Body of pancreas (tissue), 4 donors: ENCODE measurements at regions not wholly inside any gene's neighbourhood (a gene's known extent, or its start where the extent isn't known, plus 50 kb on each side); places are given as distances from the start of the nearest gene placed in this dataset.

Experiments used
- ATAC-seq: fragments of 150-250 bp; one replicate; pipeline ENCODE4 v1.9.1; 2016
- DNase-seq, 4 donors: peaks; one replicate each; pipeline ENCODE4 v3.0.0-alpha.2; 2019
- H3K27ac ChIP-seq, 4 donors: fragments of 200-600 bp; sonication (generic); 1 replicate in 3 of 4; 2 replicates in 1 of 4; pipeline versions ENCODE4 v1.5.1 to v1.6.1; 2016 to 2019; ENCODE audit warnings: mild to moderate bottlenecking in 1 of 4, mixed read lengths in 1 of 4, moderate library complexity in 1 of 4
- H3K27me3 ChIP-seq, 2 donors: fragments of 200-600 bp; sonication (generic); one replicate each; pipeline ENCODE4 v1.6.0; 2016; ENCODE audit warnings: mild to moderate bottlenecking in 1 of 2
- H3K36me3 ChIP-seq, 2 donors: fragments of 200-600 bp; sonication (generic); replicated peaks in 1 of 2; 2 replicates each; pipeline ENCODE4 v1.5.1; 2016; ENCODE audit warnings: low read depth in 2 of 2; ENCODE audit not compliant: insufficient read depth in 1 of 2
- H3K4me1 ChIP-seq: fragments of 200-600 bp; sonication (generic); one replicate; pipeline ENCODE4 v1.6.0; 2016
- H3K4me3 ChIP-seq, 2 donors: fragments of 200-600 bp; sonication (generic); 1 replicate in 1 of 2; 2 replicates in 1 of 2; pipeline ENCODE4 v1.5.1; 2016 to 2019
- H3K9me3 ChIP-seq, 3 donors: fragments of 200-600 bp; sonication (generic); 1 replicate in 2 of 3; 2 replicates in 1 of 3; pipeline ENCODE4 v1.5.1; 2016
- POLR2A ChIP-seq, 3 donors: fragments of 450-650 bp; IDR thresholded peaks; one replicate each; pipeline ENCODE4 v1.6.1; 2016; ENCODE audit warnings: antibody characterized with exemption in 3 of 3, mild to moderate bottlenecking in 2 of 3
- WGBS, 2 donors: methylation state at CpG; one replicate each; pipeline ENCODE4 v1.1.5; 2017; 5-methylcytosine and 5-hydroxymethylcytosine counted together
- intact Hi-C: fragments of 100-400 bp; cut with DNase I; formaldehyde crosslinking; loops from one replicate; pipeline ENCODE4 v1.15.1; 2023
- TF ChIP-seq, protein P1 (sequence below), 7 experiments: fragments of 450-650 bp in 4 of 7; fragments of 200-600 bp in 3 of 7; sonication (generic) in 3 of 7; IDR thresholded peaks; one replicate each; pipeline ENCODE4 v1.5.1; 2016 to 2019; ENCODE audit warnings: antibody characterized with exemption in 7 of 7

- intact Hi-C loops = no loop called here
- Histone ChIP-seq H3K27me3 (no peaks in the 10 kb centered on the region), H3K27ac (no peak overlapping the region), H3K4me3 (no peak overlapping the region), H3K36me3 (no peaks in the 10 kb centered on the region), H3K9me3 (no peaks in the 10 kb centered on the region), H3K4me1 (no peaks in the 10 kb centered on the region)
- 26 to 45% methylated on average over 2 of the region's 2 CpGs for whole genome bisulfite sequencing, 2 donors
- no peak for ATAC-seq
- TF ChIP-seq, protein P1, sequence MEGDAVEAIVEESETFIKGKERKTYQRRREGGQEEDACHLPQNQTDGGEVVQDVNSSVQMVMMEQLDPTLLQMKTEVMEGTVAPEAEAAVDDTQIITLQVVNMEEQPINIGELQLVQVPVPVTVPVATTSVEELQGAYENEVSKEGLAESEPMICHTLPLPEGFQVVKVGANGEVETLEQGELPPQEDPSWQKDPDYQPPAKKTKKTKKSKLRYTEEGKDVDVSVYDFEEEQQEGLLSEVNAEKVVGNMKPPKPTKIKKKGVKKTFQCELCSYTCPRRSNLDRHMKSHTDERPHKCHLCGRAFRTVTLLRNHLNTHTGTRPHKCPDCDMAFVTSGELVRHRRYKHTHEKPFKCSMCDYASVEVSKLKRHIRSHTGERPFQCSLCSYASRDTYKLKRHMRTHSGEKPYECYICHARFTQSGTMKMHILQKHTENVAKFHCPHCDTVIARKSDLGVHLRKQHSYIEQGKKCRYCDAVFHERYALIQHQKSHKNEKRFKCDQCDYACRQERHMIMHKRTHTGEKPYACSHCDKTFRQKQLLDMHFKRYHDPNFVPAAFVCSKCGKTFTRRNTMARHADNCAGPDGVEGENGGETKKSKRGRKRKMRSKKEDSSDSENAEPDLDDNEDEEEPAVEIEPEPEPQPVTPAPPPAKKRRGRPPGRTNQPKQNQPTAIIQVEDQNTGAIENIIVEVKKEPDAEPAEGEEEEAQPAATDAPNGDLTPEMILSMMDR (IDR thresholded peaks at IDR 0.05) = no peak
- TF ChIP-seq POLR2A (IDR thresholded peaks at IDR 0.05) = no peak
- no peak for DNase-seq
Measured at GRCh38 chr20:52654567-52654966, 317.6 kb upstream of the TSHZ2 start.

GRCh38 chr20:52652271-52652670 is 319.9 kb upstream of the TSHZ2 start:
- no peak overlapping the region for H3K4me3 ChIP-seq
- TF ChIP-seq, protein P1 (IDR thresholded peaks at IDR 0.05) = no peak
- no peak for TF ChIP-seq POLR2A (IDR thresholded peaks at IDR 0.05)
- no peaks in the 10 kb centered on the region for H3K4me1 ChIP-seq
- H3K36me3 ChIP-seq = no peaks in the 10 kb centered on the region
- no peak for ATAC-seq
- no peak for DNase-seq
- intact Hi-C loops = no loop called here
- H3K27me3 ChIP-seq = no peaks in the 10 kb centered on the region
- WGBS, 2 donors = 49 to 57% methylated on average over 3 of the region's 3 CpGs
- no peaks in the 10 kb centered on the region for H3K9me3 ChIP-seq
- no peak overlapping the region for H3K27ac ChIP-seq

DNA sequence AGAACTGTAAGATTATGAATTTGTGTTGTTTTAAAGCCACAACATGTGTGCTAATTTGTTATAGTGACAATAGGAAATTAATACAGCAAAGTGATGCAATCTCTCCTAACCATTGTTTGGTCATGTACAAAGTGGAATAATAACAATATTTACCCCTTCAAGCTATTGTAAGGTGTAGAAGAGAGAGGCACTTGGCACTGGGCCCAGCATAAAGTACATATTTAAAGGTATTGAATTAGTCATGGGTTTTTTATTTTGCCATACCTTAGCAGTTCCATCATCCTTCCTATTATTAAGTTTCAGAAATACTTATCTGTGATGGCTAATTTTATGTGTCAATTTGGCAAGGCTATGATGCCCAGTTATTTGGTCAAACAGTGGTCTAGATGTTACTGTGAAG is 322.4 kb upstream of the TSHZ2 start:
- no peaks in the 10 kb centered on the region for H3K36me3 ChIP-seq
- H3K9me3 ChIP-seq = no peaks in the 10 kb centered on the region
- ATAC-seq (no peak), DNase-seq (no peak)
- H3K27me3 ChIP-seq = no peaks in the 10 kb centered on the region
- TF ChIP-seq, protein P1 (IDR thresholded peaks at IDR 0.05) = no peak
- no peak for TF ChIP-seq POLR2A (IDR thresholded peaks at IDR 0.05)
- H3K4me3 ChIP-seq = no peak overlapping the region
- H3K4me1 ChIP-seq = no peaks in the 10 kb centered on the region
- no peak overlapping the region for H3K27ac ChIP-seq
- intact Hi-C loops = no loop called here

DNA sequence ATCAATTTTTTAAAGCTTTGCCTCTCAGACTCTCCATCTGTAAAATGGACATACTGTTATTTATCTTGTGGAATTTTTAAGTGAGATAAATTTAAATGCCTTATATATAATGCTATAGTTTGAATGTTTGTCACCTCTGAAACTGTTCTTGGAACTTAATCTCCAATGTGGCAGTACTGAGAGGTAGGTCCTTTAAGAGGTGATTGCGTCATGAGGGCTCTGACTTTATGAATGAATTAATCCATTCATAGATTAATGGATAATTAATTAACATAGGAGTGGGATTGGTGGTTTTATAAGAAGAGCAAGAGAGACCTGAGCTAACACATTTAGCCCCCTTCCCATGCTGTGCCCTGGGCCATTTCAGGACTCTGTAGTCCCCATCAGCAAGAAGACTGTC is 326.3 kb upstream of the TSHZ2 start:
- Histone ChIP-seq H3K27me3 (no peaks in the 10 kb centered on the region), H3K36me3 (no peaks in the 10 kb centered on the region), H3K4me1 (no peaks in the 10 kb centered on the region), H3K27ac (no peak overlapping the region), H3K4me3 (no peak overlapping the region), H3K9me3 (no peaks in the 10 kb centered on the region)
- no peak for ATAC-seq
- WGBS, 2 donors = 85 to 86% methylated on average over 1 of the region's 1 CpG
- TF ChIP-seq POLR2A (IDR thresholded peaks at IDR 0.05) = no peak
- TF ChIP-seq, protein P1 (IDR thresholded peaks at IDR 0.05) = no peak
- DNase-seq = no peak
- intact Hi-C loops = no loop called here

- 87 to 96% methylated on average over 3 of the region's 3 CpGs for WGBS, 2 donors
Measured at GRCh38 chr20:52643034-52643433, 329.1 kb upstream of the TSHZ2 start.

More at GRCh38 chr20:52643034-52643433, 329.1 kb upstream of the TSHZ2 start:
- no peak for ATAC-seq
- H3K4me1 ChIP-seq = no peaks in the 10 kb centered on the region
- TF ChIP-seq, protein P1 (IDR thresholded peaks at IDR 0.05) = no peak
- TF ChIP-seq POLR2A (IDR thresholded peaks at IDR 0.05) = no peak
- no peaks in the 10 kb centered on the region for H3K36me3 ChIP-seq
- no peak overlapping the region for H3K4me3 ChIP-seq
- no peaks in the 10 kb centered on the region for H3K27me3 ChIP-seq
- no peak for DNase-seq
- H3K27ac ChIP-seq = no peak overlapping the region
- intact Hi-C loops = no loop called here
- no peaks in the 10 kb centered on the region for H3K9me3 ChIP-seq
